ENCODE measurements at regions not wholly inside any gene's neighbourhood (a gene's known extent, or its start where the extent isn't known, plus 50 kb on each side); places are given as distances from the start of the nearest gene placed in this dataset.
"Not testable (repeated sequence)": the region's sequence is repeated elsewhere in the genome, so short reads cannot be mapped to it uniquely, and the experiment has no call there.

DNA sequence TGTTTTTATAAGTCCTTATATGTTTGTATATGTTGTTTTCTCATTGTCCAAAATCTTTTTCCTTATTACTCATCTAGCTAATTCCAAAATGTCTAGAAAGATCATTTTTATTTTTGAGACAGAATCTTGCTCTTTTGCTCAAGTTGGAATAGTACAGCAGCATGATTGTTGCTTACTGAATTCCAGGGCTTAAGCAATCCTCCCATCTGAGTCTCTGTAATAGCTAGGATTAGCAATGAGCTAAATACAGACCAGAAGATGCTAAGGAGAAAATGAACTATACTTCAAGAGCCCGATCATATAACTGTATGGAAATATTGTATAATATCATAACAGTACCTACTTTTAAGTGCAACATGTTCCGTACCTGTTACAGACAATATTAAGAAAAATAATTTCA is 1027.0 kb downstream of the STIM2 start:
- DNase-seq, result no peak

DNA sequence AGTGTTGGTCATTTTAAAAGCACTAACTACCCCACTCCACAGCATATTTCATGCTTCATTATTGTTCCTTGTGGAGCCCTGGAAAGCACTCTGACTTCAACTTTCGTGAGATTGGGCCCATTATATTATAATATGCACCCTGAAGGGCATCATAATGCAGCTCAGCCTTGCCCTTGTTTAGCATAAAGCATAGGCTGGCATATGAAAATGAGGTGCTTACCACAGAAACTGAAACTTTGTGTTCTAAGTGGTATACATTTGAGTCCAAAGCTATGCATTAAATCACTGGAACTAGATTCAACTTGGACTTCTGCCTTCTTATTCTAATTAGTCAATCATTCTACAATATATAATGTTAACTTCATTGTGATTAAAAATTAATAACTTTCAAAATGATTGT is 1027.9 kb downstream of the STIM2 start:
- DNase-seq, result no peak

DNA sequence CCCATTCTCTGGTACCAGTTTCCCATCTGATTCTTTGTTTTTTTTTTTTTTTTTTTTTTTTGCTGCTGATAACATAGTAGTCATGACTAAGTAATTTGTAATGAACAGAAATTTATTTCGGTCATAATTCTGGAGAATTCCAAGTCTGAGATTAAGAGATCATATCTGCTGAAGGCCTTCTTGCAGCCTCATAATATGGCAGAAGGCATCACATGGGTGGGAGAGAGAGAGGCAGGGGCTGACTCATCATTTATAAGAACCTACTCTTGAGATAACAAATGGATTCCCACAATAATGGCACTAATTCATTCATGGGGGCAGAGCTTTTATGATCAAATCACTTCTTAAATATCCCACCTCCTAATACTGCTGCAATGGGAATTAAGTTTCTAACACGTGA is 1034.3 kb downstream of the STIM2 start:
- no peak for DNase-seq

DNA sequence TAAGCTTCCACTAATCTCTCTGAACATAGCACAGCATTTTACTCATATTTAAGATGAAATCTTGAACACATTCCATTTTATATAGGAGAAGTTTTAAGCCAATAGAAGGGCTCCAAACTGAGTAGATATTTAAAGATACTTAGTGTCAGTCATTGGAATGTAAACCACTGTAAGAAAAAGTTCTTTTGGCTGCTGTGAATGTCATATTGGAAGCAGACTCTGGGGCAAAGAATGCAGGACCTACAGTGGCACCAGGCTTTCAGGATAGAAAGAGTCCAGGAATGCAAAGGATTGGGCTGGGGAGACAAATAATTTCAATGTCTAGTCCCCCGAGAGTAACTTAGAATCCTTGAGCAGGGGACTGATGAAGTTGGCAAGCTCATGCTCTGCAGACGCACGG is 1047.7 kb downstream of the STIM2 start:
- DNase-seq, result no peak

DNA sequence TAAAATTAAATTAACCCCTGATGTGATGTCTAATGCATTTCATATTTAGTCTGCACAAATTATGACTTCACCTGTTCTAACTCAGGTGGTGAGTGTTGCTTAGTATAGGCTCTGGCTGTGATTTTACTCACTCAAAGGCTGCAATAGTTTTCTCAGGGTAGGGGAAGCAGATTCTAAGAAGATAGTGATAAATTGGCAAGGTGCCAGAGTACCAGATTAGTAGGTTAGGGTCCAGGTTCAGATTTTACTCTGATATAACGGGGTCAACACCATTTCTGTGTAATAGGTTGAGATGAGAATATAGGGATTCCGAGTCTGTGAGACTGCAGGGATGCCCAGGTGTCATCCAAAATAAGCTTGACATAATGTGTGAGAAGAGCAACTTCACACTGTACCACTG is 1049.6 kb downstream of the STIM2 start:
- DNase-seq, result no peak

DNA sequence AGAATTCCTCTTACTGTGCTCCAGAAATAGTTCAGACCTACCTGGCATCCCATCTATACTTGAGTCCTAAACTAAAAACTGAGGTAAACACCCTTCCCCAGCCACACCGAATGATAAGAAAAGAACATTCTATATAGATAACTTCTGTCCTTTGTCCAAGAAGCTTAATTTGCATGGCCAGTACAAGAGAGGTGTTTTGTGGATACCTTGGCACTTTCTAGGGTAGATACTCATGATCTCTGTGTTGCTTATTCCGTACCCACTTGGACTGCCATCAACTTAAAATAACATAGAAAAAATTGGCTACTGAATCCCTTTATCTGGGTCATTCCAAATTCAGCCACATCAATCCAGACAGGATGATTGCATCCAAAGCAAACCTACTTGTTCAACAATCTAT is 1050.4 kb downstream of the STIM2 start:
- DNase-seq, result no peak

DNA sequence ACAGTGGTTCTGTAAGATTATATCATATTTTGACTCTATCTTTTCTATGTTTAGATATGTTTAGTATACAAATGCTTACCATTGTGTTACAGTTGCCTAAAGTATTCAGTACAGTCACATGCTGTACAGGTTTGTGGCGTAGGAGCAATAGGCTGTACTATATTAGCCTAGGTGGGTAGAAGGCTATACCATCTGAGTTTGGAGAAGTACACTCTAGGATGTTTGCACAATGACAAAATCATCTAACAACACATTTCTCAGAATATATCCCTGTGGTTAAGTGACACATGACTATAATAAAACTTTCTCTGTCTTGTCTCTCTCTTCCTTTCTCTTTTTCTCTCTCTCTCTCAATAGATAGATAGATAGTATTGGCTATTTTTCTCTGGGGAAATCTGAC is 1053.1 kb downstream of the STIM2 start:
- DNase-seq, result no peak

DNA sequence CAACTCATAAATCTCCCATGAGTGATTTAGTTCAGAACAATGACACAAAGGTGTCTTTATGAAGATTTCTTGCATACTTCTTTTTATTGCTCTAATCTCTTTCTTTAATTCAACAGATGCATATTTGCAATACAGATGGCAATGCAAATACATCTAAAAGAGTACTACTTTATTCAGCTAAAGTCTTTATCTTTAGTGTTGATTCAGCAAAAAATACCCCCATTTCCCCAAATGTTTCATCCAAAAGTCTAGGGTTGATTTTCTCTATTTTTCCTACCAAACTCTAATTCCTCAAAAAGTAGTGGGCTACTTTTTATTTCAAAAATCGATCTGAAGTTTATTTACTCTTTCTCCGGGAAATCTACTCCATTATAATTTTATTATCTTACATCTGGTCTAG is 1055.2 kb downstream of the STIM2 start:
- DNase-seq, result no peak

DNA sequence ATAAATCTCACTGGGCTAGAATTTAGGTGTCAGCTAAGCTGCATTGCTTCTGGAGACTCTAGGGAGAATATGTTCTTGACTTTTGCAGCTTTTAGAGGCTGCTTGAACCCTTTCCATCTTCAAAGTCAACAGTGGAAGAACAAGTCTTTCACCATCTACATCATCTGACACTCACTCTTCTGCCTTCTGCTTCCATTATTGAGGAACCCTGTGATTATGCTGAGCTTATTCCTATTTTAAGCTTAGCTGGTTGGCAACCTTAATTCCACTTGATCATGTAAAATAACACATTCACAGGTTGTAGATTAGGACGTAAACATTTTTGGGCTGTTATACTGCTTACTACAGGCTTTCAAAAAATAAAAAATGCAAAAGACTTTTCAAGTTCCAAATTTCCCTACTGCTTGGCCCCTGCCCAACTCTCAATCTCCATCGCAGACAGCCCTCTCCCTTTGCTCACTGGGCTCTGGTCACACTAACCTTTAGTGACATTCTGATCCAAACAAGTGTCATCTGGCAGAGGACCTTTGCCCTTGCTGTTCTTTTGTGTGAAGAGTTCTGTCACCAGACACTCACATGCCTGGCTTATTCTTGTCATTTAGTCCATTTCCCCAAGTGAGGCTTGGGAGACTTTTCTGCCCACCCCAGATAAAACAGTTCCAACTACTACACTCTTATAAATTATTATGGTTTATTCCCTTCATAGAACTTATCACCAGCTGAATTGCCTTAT is 1056.0 kb downstream of the STIM2 start:
- DNase-seq, result no peak

DNA sequence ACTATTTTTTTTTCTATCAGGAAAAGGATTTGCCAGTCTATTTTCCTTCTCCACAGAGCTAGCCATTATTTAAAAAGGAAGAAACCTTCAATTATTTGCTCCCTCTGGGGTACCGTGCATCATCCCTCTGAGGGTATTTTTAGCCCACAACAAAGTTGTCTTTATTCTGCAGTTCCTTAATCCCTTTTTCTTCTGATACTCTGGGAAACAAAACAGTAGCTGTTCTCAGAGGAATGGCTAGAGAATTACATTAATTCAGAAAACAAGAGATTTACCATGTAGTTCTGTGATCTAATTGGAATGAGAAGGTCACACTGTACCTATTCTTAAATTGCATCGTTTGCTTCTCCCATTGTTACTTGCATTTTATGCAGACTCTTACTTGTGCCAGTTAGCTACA is 1056.7 kb downstream of the STIM2 start:
- no peak for DNase-seq

DNA sequence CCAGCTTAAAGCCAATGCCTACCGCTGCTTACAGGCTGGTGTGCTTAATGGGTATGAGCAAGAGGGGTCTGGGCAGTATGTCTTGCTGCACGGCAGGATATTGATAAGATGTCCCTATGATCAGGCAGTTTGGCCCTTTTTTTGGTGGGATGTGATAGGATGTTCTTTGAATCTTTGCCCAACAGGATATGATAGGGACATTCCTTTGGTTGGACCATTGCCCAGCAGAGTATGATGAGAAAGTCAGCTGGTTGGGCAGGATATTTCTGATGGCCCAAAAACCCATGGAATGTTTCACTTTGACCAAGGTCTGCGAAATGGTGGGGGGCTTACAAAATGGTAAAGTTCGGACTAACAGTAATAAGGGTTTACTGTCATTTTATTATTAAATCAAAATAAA is 1060.6 kb downstream of the STIM2 start:
- no peak for DNase-seq

DNA sequence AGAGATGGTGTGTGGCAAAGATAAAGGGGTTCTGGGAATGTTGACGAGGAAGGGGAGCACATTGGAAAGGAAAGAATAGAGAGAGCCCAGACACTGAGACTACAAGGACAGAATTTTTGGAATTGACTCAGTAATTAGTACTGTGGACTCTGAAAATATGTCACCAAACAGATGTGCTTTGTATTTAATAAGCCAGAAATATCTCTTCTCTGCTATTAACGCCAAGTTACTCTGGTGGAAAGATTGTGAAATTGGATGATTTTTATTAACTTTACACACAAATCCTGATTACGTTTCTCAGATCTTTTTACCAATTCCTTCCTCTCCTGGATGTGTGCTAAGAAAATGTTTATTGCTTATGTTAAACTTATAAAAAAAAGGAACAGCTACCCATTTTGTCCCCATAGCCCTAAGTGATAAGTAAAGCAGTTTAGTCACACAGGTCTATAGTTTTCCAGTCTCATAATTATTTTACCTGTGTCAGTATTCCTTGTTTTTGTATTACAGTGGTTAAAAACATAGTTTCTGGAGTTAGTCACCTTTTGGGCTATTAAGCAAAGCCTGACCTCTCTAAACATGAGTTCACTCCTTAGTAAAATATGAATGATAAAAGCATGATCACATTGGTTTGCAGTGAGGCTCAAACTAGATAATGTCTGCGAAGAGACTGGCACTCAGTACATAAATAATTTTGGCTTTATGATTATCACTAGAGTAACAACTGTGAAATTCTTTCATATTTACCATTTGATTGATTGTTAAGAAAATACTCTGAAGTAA is 1068.3 kb downstream of the STIM2 start:
- DNase-seq, result no peak

DNA sequence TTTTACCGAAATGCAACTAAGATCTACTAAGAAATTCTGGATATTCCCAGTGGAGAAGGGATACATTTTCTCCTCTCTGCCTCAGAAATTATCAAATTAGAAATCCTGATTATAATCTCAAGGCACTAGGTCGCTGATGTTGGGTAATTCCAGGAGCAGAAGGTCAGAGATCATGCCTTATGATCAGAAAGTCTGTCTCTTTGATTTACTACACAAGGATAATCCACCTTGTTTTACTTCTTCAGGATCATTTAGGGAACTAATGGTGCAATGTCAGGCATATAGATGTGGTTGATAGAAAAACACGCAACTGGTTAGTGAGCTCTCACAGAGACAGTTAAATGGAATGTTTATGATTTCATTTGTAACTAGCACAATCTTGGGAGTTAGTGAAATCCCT is 1069.7 kb downstream of the STIM2 start:
- DNase-seq, result no peak

DNA sequence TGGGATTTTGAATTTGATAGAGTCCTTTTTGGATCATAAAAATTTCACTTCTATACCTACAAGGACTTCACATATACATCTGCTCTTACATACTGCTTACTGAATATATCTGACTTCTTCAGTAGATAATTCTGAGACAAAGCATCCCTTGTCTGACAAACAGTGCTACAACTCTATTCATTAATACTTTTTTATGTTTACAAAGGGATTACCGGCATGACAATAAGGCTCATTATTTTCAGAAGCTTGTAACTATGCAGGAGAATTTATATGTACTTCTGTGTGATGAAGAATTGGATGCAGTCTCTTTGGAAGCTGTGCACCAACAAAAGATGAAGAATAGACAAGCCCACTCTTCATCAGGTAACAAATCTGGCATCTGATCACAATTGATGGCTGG is 1070.3 kb downstream of the STIM2 start:
- DNase-seq, result no peak

DNA sequence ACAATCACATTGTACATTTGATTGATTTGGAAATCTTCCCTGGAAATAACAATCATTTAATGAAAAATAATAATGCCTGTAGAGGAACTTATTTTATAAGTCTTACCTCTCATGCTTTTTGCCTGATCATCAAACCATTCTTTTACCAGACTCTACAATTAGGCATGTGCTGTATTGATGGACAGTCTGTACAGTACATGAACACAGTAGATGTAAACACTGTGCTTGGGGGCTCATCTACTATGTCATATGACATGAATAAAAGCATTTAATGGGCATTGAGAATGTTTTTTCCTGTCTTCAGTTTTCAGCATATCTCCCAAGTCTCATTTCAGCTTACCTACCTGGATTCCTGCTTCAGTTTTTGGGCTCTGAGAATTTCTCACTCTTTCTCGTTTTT is 1070.9 kb downstream of the STIM2 start:
- DNase-seq, result no peak

DNA sequence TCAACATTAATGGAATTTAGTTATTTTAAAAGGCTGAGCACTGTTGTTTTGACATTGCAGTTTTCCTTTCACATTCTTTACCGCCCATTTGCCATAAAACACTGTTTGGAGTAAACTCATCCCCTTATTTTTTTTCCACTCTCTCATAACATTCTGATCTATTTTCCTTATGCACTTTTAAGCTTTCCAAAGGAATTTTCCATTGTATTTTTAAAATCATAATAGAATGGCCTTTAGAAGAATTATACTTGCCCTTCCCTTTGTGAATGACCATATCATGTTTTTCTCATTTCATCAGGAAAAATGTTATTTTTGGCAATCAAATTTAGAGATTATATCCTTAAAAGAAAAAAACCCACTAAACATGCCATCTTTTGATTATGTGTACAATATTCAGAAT is 1074.2 kb downstream of the STIM2 start:
- DNase-seq, result no peak

DNA sequence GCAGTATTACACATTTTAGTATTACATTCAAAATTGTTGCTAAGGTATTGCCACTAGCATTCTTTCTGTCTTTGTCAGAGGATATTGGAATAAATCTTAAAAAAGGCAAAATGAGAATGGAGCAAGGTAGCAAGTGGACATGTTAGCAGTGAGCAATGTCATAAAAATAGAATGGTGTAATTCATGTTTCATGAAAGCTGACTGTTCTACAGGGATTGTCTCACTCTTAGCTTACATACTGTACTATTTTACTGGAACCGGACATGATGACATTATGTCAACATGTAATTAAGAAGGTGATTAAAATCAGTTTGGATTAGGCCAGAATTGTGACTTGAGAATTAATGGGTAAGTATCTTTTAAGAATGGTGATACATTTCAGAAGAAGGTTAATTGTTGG is 1086.2 kb downstream of the STIM2 start:
- DNase-seq, result no peak

DNA sequence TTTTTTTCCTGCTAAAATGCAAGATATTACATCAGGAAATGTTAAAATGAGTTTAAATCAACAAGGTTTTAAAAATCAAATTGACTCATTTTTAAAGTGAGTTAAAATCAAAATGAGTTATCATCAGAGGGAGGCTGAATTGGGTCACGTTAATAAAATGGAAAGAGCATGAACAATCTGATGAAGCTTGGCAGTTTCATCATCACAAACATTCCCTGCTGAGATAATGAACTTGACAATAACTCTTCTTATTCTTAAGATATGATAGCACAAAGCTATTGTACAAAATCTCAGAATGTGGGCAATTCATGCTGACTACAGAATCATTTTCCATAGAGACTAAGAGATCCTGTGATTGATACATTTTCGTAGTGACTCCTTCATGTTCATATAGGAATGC is 1086.7 kb downstream of the STIM2 start:
- DNase-seq, result no peak

DNA sequence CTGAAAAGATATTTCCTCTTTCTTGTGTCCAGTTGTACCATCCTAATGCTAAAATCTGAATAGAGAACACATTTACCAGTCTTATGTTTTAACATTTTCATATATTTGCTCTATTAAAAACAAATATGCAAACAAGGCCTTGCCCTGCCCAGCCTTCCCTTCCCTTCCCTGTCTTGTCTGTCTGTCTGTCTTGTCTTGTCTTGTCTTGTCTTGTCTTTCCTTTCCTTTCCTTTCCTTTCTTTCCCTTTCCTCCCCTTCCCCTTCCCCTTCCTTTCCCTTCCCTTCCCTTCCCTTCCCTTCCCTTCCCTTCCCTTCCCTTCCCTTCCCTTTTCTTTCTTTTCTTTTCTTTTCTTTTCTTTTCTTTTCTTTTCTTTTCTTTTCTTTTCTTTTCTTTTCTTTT is 1103.5 kb downstream of the STIM2 start:
- DNase-seq, result no peak

DNA sequence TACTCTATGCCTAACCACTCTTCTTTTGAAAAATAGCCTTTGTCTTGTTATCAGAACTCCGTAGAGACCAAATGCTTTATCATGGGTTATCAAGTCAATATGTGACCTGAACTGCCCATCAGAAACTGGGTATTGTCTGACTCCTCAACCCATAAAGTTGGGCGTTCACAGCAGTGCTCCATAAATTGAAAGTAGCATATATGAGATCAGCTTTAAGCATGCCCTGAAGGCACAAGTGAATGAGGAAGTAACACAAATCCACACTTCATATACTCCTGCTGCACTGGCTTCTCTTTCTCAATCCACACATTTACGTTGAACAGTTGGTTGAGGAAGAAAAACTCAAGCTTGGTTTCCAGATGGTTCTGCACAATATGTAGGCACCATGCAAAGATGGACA is 1106.0 kb downstream of the STIM2 start:
- no peak for DNase-seq

DNA sequence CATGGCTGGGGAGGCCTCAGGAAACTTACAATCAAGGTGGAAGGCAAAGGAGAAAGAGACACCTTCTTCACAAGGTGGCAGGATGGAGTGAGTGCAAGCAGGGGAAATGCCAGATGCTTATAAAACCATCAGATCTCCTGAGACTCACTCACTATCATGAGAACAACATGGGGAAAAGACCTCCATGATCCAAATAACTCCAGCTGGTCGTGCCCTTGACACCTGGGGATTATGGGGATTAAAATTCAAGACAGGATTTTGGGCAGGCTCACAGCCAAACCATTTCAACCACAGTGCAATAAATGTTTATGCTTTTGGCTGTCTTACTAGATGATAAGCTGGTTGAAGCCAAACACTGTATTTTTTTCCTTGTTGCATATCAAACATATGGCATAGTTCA is 1112.4 kb downstream of the STIM2 start:
- no peak for DNase-seq

DNA sequence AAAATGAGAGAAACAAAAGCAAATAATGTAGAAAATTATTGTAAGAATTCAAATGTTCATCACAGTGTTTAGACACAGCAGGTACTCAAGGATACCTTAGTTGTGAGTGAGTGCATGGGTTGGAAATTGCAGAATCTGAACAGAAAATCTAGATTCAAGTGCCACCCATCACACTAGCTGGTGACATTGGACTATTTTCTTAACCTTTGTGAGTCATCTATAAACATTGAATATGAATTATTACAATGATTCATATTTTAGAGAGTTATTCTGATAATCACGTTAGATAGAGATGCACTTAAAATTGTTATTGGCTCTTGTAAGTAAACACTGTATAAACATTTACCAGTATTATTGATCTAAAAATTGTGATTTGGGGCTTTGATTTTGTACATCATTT is 1113.1 kb downstream of the STIM2 start:
- no peak for DNase-seq

DNA sequence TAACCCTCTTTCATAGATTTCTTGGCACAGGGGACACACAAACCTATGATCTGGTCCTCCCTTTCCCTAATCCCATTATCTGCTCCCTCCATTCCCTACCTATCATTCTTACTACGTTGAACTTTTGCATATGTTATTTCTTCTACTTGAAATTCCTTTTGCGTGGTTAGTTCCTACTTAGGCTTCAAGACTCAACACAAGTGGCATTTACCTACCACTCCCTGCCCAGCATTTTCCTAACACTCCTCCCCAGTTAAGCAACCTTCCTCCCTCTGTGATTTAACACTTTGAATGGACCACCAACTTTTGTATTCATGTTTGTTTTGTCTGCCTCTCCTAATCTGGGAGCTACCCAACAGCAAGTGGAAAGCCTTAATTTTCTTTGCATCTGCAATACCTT is 1113.7 kb downstream of the STIM2 start:
- DNase-seq, result no peak

DNA sequence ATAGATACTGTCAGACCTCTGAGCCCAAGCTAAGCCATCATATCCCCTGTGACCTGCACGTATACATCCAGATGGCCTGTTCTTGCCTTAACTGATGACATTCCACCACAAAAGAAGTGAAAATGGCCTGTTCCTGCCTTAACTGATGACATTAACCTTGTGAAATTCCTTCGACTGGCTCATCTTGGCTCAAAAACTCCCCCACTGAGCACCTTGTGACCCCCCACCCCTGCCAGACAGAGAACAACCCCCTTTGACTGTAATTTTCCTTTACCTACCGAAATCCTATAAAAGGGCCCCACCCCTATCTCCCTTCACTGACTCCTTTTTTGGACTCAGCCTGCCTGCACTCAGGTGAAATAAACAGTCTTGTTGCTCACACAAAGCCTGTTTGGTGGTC is 1114.2 kb downstream of the STIM2 start:
- DNase-seq, result not testable (repeated sequence)

Measured in suppressor macrophage treated with lipopolysaccharide for 1 hour (primary cell).